ENCODE measurements at regions not wholly inside any gene's neighbourhood (a gene's known extent, or its start where the extent isn't known, plus 50 kb on each side); places are given as distances from the start of the nearest gene placed in this dataset.

DNA sequence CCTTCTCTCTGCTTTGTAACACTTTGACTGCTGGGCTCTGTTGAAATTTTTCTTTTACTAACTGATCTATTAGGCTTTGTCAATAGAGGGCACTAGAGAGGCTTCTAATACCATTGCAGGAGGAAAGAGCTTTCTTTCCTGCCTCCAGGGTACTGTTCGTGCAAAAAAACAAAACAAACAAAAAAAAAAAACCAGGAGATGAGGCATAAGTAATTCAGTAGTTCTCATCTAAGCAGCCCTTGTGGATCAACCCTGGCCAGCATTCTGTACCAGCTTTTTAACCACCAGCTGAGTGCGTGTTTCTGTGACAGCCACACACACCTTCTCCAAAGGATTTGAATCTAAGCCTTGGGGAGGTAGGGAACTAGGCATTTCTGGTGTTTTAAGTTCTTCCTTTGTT lies 1707.6 kb upstream of the SLC10A2 start:
- TF ChIP-seq, protein P1, sequence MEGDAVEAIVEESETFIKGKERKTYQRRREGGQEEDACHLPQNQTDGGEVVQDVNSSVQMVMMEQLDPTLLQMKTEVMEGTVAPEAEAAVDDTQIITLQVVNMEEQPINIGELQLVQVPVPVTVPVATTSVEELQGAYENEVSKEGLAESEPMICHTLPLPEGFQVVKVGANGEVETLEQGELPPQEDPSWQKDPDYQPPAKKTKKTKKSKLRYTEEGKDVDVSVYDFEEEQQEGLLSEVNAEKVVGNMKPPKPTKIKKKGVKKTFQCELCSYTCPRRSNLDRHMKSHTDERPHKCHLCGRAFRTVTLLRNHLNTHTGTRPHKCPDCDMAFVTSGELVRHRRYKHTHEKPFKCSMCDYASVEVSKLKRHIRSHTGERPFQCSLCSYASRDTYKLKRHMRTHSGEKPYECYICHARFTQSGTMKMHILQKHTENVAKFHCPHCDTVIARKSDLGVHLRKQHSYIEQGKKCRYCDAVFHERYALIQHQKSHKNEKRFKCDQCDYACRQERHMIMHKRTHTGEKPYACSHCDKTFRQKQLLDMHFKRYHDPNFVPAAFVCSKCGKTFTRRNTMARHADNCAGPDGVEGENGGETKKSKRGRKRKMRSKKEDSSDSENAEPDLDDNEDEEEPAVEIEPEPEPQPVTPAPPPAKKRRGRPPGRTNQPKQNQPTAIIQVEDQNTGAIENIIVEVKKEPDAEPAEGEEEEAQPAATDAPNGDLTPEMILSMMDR (IDR thresholded peaks at IDR 0.05; ENCODE audit: control insufficient read depth, insufficient read depth, low read depth, low read length, missing control alignments): peak; percentile 44
- DNase-seq (ENCODE audit: low read depth): no peak
- no peak overlapping the region for H3K4me3 ChIP-seq (ENCODE audit: control insufficient read depth, low read depth, low read length)

GRCh38 chr13:104769545-104769944 lies 1703.3 kb upstream of the SLC10A2 start:
- TF ChIP-seq, protein P1 (IDR thresholded peaks at IDR 0.05; ENCODE audit: control insufficient read depth, insufficient read depth, low read depth, low read length, missing control alignments): no peak
- H3K4me3 ChIP-seq (ENCODE audit: control insufficient read depth, low read depth, low read length): no peak overlapping the region
- DNase-seq (ENCODE audit: low read depth): no peak

DNA sequence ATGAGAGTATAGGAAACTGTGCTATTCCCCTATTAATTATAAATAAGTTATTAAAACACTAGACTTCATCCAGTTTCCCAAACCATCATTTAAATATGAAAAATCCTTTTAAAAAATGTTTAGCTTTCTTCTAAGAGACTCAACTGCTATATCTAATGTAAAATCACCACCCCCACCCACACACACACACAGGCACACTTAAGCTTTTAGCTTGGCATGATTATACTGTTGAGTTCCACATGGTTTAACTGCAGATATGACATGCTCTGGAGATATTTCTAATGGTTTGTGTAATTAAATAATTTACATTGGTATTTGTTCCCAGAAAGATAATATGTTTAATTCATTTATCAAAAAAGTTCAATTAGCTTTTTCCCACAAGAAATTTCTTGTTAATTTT lies 1700.1 kb upstream of the SLC10A2 start:
- TF ChIP-seq, protein P1 (IDR thresholded peaks at IDR 0.05; ENCODE audit: control insufficient read depth, insufficient read depth, low read depth, low read length, missing control alignments): no peak
- DNase-seq (ENCODE audit: low read depth): no peak
- H3K4me3 ChIP-seq (ENCODE audit: control insufficient read depth, low read depth, low read length): no peak overlapping the region

GRCh38 chr13:104764600-104764999 lies 1698.4 kb upstream of the SLC10A2 start:
- no peak overlapping the region for H3K4me3 ChIP-seq (ENCODE audit: control insufficient read depth, low read depth, low read length)
- TF ChIP-seq, protein P1 (IDR thresholded peaks at IDR 0.05; ENCODE audit: control insufficient read depth, insufficient read depth, low read depth, low read length, missing control alignments): no peak
- DNase-seq (ENCODE audit: low read depth): no peak

DNA sequence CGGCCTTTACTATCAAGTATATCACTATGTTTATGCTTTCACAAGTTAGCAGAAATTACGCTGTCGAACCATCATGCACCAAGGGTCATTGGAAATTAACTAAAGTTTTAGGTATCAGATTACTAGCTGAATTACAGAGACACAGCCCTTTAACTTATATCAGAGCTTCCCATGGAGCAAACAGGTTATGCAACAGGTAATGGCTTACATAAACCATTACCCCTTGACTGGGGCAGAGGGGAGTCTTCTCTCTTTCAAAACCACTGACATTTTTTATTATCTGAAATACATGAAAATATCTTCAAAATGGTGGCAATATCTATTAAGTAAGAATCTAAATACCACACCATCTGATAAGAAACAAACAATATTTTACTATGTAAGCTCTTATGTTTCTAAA lies 1692.9 kb upstream of the SLC10A2 start:
- no peak overlapping the region for H3K4me3 ChIP-seq (ENCODE audit: control insufficient read depth, low read depth, low read length)
- TF ChIP-seq, protein P1 (IDR thresholded peaks at IDR 0.05; ENCODE audit: control insufficient read depth, insufficient read depth, low read depth, low read length, missing control alignments): no peak
- DNase-seq (ENCODE audit: low read depth): no peak

DNA sequence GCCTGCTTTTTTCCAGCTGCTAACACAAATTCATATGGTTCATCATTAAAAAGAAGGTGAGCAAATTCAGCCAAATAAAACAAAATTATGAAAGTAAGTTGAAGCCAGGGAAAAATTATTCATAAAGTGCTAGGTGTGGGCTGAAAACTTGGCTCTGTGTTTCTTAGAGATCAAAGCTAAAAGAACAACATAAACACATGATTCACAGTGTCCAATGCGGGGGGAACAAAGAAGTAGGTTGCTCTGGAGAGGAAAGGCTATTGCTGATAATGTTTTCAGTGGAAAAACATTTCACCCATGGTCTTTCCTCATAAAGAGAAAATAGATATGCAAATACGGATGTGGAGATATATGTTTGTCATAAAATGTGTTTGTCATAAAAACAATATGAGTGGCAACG lies 1691.5 kb upstream of the SLC10A2 start:
- TF ChIP-seq, protein P1 (IDR thresholded peaks at IDR 0.05; ENCODE audit: control insufficient read depth, insufficient read depth, low read depth, low read length, missing control alignments): no peak
- no peak overlapping the region for H3K4me3 ChIP-seq (ENCODE audit: control insufficient read depth, low read depth, low read length)
- no peak for DNase-seq (ENCODE audit: low read depth)

DNA sequence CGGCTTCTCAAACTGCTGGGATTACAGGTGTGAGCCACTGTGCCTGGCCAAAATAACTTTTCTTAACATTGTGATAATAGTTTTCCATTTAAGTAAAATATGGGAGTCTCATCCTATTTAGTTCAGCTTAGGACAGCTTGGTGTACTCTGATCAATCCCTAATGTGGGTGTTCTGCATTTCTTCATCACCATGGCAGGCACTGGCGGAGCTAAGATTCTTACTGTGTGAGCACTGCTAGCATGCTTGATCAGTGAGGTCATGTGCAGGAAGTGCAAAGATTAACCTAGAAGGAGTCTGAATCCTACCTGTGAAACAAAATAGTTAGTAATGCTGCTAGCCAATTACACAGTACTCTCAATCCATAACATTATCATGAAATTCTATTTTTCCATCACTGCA lies 1684.2 kb upstream of the SLC10A2 start:
- DNase-seq (ENCODE audit: low read depth): no peak
- H3K4me3 ChIP-seq (ENCODE audit: control insufficient read depth, low read depth, low read length): no peak overlapping the region
- TF ChIP-seq, protein P1 (IDR thresholded peaks at IDR 0.05; ENCODE audit: control insufficient read depth, insufficient read depth, low read depth, low read length, missing control alignments): no peak

All from AG09309 (cell line).